ENCODE measurements at regions not wholly inside any gene's neighbourhood (a gene's known extent, or its start where the extent isn't known, plus 50 kb on each side); places are given as distances from the start of the nearest gene placed in this dataset.

DNA sequence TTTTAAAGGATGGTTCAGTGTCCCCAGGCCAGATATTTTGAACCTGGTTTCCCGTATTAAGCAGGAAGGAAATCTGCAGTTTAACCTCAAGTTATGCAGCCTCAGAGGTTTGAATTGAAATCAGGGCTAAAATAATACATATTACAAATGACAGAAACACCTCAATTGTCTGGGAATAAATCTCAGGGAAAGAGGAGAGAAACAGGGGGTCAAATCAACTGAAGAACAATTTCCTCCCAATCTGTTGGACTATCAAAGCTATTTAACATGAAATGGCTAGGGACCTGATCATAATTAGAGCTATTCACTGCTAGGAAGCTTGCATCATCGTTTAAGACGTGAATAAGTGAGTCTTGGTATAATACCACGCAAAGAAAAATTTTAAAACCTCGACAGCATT, 150.0 kb upstream of the ARHGAP28 start:
- Histone ChIP-seq H3K79me2 (ENCODE audit: insufficient read depth, low read length) (no peaks in the 10 kb centered on the region), H3K9me2 (replicated peaks; ENCODE audit: low read depth, low read length) (no peaks in the 10 kb centered on the region), H3K9ac (ENCODE audit: low read depth, low read length, poor library complexity, severe bottlenecking) (no peak overlapping the region), H2AFZ (ENCODE audit: low read length) (no peak overlapping the region), H4K20me1 (ENCODE audit: insufficient read depth, low read length, poor library complexity, severe bottlenecking) (no peaks in the 10 kb centered on the region), H3K27me3 (ENCODE audit: insufficient read depth, low read length, poor library complexity, severe bottlenecking) (no peaks in the 10 kb centered on the region), H3K9me3 (ENCODE audit: insufficient read depth, low read depth, low read length) (peaks cover 7% of the 10 kb centered on the region; the same call in 1 of the 2 replicates), H3K36me3 (ENCODE audit: insufficient read depth, low read length) (no peaks in the 10 kb centered on the region), H3K4me2 (ENCODE audit: low read depth, low read length, poor library complexity, severe bottlenecking) (no peak overlapping the region), H3F3A (ENCODE audit: low read depth) (no peaks in the 10 kb centered on the region), H3K4me1 (ENCODE audit: insufficient read depth, low read length, poor library complexity, severe bottlenecking) (no peaks in the 10 kb centered on the region), H3K4me3 (ENCODE audit: low read length, poor library complexity, severe bottlenecking) (no peak overlapping the region)
- TF ChIP-seq, protein P1, sequence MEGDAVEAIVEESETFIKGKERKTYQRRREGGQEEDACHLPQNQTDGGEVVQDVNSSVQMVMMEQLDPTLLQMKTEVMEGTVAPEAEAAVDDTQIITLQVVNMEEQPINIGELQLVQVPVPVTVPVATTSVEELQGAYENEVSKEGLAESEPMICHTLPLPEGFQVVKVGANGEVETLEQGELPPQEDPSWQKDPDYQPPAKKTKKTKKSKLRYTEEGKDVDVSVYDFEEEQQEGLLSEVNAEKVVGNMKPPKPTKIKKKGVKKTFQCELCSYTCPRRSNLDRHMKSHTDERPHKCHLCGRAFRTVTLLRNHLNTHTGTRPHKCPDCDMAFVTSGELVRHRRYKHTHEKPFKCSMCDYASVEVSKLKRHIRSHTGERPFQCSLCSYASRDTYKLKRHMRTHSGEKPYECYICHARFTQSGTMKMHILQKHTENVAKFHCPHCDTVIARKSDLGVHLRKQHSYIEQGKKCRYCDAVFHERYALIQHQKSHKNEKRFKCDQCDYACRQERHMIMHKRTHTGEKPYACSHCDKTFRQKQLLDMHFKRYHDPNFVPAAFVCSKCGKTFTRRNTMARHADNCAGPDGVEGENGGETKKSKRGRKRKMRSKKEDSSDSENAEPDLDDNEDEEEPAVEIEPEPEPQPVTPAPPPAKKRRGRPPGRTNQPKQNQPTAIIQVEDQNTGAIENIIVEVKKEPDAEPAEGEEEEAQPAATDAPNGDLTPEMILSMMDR (conservative IDR thresholded peaks at IDR 0.05; ENCODE audit: low read length): no peak
- no peak for TF ChIP-seq EZH2phosphoT487 (IDR thresholded peaks at IDR 0.05; ENCODE audit: borderline replicate concordance)

- H3K9me2 ChIP-seq (replicated peaks; ENCODE audit: low read depth, low read length): no peaks in the 10 kb centered on the region
- peaks cover 7% of the 10 kb centered on the region; the same call in 1 of the 2 replicates for H3K9me3 ChIP-seq (ENCODE audit: insufficient read depth, low read depth, low read length)
- no peak overlapping the region for H3K9ac ChIP-seq (ENCODE audit: low read depth, low read length, poor library complexity, severe bottlenecking)
- H3K4me3 ChIP-seq (ENCODE audit: low read length, poor library complexity, severe bottlenecking): no peak overlapping the region
- no peaks in the 10 kb centered on the region for H3K36me3 ChIP-seq (ENCODE audit: insufficient read depth, low read length)
- no peak overlapping the region for H3K4me2 ChIP-seq (ENCODE audit: low read depth, low read length, poor library complexity, severe bottlenecking)
- no peak for TF ChIP-seq EZH2phosphoT487 (IDR thresholded peaks at IDR 0.05; ENCODE audit: borderline replicate concordance)
- TF ChIP-seq, protein P1 (conservative IDR thresholded peaks at IDR 0.05; ENCODE audit: low read length): no peak
- no peaks in the 10 kb centered on the region for H3F3A ChIP-seq (ENCODE audit: low read depth)
- no peaks in the 10 kb centered on the region for H4K20me1 ChIP-seq (ENCODE audit: insufficient read depth, low read length, poor library complexity, severe bottlenecking)
- H2AFZ ChIP-seq (ENCODE audit: low read length): no peak overlapping the region
- no peaks in the 10 kb centered on the region for H3K27me3 ChIP-seq (ENCODE audit: insufficient read depth, low read length, poor library complexity, severe bottlenecking)
- no peaks in the 10 kb centered on the region for H3K4me1 ChIP-seq (ENCODE audit: insufficient read depth, low read length, poor library complexity, severe bottlenecking)
- no peaks in the 10 kb centered on the region for H3K79me2 ChIP-seq (ENCODE audit: insufficient read depth, low read length)
These were observed 149.1 kb upstream of the ARHGAP28 start for GRCh38 chr18:6580401-6580800.

- TF ChIP-seq EZH2phosphoT487 (IDR thresholded peaks at IDR 0.05; ENCODE audit: borderline replicate concordance): no peak
- TF ChIP-seq, protein P1 (conservative IDR thresholded peaks at IDR 0.05; ENCODE audit: low read length): no peak
- Histone ChIP-seq H2AFZ (ENCODE audit: low read length) (no peak overlapping the region), H3K36me3 (ENCODE audit: insufficient read depth, low read length) (no peaks in the 10 kb centered on the region), H3F3A (ENCODE audit: low read depth) (no peaks in the 10 kb centered on the region), H3K4me3 (ENCODE audit: low read length, poor library complexity, severe bottlenecking) (no peak overlapping the region), H3K9me3 (ENCODE audit: insufficient read depth, low read depth, low read length) (no peaks in the 10 kb centered on the region), H3K79me2 (ENCODE audit: insufficient read depth, low read length) (no peaks in the 10 kb centered on the region), H4K20me1 (ENCODE audit: insufficient read depth, low read length, poor library complexity, severe bottlenecking) (no peaks in the 10 kb centered on the region), H3K27me3 (ENCODE audit: insufficient read depth, low read length, poor library complexity, severe bottlenecking) (no peaks in the 10 kb centered on the region), H3K9ac (ENCODE audit: low read depth, low read length, poor library complexity, severe bottlenecking) (no peak overlapping the region), H3K9me2 (replicated peaks; ENCODE audit: low read depth, low read length) (no peaks in the 10 kb centered on the region), H3K4me2 (ENCODE audit: low read depth, low read length, poor library complexity, severe bottlenecking) (no peak overlapping the region), H3K4me1 (ENCODE audit: insufficient read depth, low read length, poor library complexity, severe bottlenecking) (no peaks in the 10 kb centered on the region)
These were observed 139.6 kb upstream of the ARHGAP28 start for GRCh38 chr18:6589923-6590322.

Data from Loucy (cell line).